DMS153 treated with DMSO at 0.1 percent for 48 hours (cell line): ENCODE measurements at regions not wholly inside any gene's neighbourhood (a gene's known extent, or its start where the extent isn't known, plus 50 kb on each side); places are given as distances from the start of the nearest gene placed in this dataset.
A peak's percentile ranks its signal among the peaks of the same experiment; 100 is the strongest.

Source experiments
- DNase-seq: peaks from one replicate; lab custom pipeline; 2025; ENCODE audit not compliant: unreplicated experiment; lab: John Stamatoyannopoulos, UW

DNA sequence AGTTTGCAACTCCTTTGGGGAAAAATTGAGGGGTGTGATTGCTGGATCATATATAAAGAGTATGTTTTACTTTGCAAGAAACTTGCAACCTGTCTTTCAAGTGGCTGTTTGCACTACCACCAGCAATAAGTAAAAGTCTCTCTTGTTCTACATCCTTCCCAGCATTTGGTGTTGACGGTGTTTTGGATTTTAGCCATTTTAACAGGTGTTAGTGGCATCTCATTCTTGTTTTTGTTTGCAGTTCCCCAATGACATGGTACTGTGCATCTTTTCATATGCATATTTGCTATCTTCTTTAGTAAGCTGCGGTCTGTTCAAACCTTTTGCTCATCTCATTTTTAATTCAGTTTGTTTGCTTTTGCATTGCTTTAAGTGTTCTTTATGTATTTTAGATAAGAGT is 535.5 kb downstream of the LRRIQ3 start:
- no peak for DNase-seq

DNA sequence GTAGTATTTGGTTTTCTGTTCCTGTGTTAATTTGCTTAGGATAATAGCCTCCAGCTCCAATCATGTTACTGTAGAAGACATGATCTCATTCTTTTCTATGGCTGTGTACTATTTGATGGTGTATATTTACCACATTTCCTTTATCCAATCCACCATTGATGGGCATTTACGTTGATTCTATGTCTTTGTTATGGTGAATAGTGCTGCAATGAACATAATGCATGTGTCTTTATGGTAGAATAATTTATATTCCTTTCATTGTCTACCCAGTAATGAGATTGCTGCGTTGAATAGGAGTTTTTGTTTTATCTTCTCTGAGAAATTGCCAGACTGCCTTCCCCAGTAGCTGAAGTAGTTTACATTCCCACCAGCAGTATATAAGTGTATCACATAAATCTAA is 538.8 kb downstream of the LRRIQ3 start:
- peak; percentile 89 for DNase-seq

DNA sequence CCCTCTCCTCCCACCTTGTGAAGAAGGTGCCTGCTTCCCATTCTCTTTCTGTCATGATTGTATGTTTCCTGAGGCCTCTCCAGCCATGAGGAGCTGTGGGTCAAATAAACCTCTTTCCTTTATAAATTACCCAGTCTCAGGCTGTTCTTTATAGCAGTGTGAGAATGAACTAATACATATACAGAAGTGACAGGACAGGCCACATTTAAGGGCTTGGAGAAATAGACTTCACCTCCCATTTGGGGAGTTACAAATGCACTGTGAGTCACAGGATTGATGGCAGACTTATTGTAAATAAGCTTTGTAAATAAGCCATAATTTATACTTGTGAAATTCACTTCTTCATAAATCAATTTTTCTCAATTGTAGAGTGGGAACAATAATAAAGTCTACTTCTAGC is 543.3 kb downstream of the LRRIQ3 start:
- no peak for DNase-seq

DNA sequence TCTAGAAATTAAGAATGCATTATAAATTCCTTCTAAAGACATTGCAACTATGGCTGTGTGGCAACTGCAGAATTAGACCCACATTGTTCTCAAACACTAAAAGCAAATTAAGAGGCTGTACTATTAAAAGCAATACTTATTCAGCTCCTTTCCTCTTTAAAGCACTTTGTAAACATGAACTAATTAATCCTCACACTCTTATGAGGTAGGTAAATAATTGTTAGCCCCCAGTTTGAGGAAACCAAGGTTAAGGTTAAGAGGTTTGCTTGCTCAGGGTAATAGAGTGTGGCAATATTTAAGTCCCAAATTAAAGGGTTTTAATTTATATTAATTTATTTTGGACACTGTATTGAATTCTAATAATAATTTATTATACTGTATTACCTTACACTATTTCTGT is 553.8 kb downstream of the LRRIQ3 start:
- DNase-seq, result no peak

DNA sequence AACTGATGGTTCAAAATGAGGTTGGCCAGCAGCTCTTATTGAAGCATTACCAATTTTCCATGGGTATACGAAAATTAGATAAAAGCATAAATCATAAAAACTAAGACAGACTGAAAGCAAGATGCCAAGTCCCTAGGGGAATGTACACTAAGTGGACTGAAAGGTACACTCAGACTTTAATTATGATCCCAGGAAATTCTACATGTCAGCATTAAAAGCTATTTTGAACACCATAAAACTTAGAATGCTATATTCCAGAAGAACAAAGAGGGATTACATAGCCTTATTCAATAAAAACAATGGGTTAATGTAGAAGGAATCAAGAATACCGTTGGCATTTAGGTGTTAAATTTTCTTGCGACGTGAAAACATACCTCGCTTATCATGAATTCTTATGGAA is 558.5 kb downstream of the LRRIQ3 start:
- no peak for DNase-seq

DNA sequence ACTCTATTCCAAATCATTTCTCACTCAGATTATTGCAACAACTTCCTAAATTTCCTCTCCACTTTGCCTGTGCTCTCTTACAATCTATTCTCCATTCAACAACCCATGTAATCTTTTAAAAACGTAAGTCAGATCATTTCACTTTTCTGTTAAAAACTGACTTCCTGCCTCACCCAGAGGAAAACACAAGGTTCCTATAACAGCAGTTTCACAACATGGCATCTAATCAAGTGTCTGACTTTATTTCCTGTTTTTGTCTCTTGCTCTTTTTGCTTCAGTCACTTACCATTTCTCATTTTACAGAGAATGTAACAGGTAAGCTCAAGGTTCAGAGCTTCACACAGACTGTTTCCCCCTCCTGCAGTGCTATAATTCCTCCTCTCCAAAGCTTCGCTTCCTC is 560.7 kb downstream of the LRRIQ3 start:
- no peak for DNase-seq

DNA sequence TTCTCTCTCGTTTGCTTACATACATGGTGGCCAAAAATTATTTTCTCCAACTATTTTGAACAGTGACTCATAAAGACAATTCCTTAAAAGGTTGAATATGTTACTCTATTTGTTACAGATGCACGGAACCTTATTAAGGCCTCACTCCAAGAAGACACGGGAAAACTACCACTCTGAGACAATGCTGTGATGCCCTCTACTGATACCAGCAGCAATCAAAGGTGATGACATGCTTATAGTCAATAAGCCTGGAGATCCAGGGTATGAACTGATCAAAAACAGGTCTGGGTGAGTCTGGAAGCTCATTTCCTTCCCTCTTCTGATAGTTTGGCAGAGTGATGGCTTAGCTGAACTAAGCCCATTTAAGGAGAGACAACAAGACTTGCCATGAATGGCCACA is 563.0 kb downstream of the LRRIQ3 start:
- no peak for DNase-seq

DNA sequence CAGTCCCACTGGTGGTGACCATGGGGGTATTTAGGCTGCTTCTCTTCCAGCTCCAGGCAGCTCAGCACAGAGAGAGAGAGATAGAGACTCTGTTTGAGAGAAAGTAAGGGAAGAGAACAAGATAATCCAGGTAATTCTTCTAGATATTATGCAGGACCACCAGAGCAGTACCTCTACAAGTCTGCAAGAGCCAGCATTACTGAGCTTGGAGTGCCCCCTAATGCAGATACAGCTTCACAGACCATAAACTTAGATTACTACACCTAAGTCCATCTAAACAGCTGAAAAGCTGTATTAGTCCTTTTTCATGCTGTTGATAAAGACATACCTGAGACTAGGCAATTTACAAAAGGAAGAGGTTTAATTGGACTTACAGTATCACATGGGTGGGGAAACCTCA is 570.3 kb downstream of the LRRIQ3 start:
- no peak for DNase-seq

DNA sequence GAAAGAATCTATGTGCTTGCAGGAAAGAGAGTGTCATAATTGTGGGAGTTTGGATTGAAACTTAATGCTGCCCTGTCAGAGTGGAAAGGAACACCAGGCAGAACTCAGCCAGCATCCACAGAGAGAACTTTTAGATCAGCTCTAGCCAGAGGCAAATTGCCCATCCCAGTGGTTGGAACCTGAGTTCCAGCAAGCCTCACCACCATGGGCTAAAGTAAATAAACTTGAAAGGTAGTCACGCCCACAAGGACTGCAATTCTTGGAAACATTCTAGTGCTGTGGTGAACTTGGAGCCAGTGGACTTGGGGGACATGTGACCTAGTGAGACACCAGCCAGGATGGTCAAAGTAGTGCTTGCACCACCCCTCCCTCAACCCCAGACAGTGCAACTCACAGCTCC is 571.6 kb downstream of the LRRIQ3 start:
- no peak for DNase-seq

DNA sequence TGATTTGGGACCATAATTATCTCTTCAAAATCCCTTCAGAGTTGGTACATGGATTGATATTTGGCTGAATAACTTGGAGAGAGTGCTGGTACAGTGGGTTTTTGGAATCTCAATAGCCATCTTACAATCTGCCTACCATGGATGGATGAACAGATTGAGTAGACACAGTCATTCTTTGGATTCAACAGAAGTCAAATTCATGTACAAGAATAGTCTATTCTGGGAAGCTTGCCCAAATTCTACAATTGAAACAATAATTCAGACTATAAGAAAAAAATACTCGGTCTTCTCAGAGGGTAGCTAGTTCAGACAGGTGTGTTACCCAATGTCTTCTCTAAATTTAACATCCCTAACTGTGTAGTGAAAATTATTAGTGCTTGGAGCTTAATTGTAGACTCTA is 574.0 kb downstream of the LRRIQ3 start:
- no peak for DNase-seq

DNA sequence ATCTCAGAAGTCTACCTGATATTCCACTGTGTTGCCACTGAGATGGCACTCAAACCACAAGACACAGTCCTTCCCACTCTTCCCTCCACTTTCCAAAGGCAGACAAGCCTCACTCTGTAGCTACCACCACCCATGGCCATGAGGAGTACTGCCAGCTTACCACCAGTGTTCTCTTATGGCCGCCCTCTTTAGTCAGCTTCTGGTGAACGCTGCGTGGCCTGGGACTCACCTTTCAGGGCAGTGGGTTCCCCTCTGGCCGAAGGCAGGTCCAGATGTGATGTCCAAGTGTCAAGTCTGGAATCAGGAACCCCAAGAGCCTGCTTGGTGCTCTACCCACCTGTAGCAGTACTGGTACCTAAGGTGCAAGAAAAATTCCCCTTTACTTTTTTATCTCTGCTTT is 580.8 kb downstream of the LRRIQ3 start:
- no peak for DNase-seq

DNA sequence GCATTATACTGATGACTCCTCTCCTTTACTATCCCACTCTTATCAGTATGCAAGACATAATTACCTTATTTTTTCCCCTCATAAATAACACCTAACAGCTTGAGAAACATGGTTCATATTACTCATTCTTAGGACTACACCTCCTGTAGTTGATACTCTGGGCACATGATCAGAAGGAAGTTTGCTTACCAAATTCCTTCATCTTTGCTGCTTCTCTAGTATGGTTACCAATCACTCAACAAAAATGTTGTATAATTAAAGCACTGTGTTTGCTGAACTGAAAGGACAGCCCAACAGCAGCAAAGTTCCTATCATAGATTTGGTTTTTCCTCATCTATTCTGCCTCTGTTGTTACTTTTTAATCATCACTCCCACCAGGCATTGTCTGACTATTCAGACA is 586.3 kb downstream of the LRRIQ3 start:
- no peak for DNase-seq

DNA sequence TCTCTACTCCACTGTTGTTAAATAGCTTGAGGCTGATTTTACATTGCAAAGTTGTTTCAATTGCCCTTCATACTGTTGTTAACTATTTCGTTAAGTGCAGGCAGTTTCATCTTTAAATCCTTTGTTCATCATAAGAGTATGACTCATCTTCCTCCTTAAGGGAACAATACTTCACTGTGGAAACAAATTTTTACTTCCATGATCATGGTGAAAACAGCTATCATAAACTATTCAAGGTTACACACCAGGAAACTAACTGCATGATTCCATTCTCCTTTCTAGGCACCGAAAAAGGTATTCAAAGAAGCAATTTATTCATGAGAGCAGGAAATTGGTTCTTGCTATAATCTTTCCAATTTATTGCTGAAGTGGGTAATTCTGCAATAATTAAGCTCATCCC is 593.2 kb downstream of the LRRIQ3 start:
- DNase-seq, result no peak

DNA sequence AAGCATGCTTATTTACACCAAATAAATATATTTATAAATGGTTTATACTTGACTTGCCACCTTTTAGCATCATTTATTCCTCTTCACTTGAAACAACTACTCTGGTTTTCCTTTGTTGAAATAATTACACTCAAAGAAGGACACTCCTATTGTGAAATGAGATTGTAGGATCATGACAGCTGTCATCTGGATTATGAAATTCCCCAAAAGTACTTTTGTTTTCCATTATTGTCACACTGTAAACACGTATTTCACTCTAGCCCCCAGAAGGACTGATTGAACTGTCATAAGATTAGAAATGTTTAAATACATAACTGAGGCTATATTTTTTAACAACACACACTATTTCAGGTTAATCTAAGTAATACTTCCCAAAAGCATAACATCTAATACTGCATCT is 593.8 kb downstream of the LRRIQ3 start:
- DNase-seq, result no peak

DNA sequence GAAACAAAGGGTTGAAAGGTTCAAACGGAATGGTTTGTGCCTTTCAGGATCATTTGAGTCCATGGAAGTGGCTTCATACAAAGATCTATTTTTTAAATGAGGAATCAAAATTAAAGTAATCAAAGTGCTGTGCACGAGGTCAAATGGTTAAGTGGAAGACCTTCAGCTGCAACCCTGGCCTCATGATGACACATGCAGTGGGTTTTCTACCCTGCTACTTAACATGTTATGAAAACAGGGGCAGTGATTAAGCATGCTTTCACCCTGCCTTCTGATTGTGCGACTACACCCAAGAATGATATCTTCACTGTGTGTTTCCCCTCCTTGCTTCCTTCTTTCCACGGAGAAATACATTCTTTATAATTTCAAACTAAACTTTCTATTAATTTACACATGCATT is 604.2 kb downstream of the LRRIQ3 start:
- DNase-seq, result peak; percentile 22

DNA sequence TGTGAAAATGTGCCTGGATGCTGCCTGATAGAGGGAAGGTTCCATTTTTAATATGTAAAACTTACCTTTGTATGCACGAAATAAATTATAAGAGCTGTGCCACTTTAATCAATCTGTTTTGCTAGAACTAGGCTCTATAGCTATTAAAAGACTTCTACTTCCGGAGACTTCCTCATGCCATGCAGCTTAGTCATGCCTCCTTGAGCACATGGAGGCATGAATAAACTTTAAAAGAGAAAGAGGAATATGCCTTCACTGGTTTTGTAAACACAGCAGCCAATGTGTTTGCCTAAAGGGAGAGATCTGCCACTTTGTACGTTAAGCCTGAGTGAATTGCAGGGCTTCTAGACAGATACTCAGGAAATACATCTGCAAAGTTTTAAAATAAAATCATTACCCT is 604.6 kb downstream of the LRRIQ3 start:
- peak; percentile 36 for DNase-seq

DNA sequence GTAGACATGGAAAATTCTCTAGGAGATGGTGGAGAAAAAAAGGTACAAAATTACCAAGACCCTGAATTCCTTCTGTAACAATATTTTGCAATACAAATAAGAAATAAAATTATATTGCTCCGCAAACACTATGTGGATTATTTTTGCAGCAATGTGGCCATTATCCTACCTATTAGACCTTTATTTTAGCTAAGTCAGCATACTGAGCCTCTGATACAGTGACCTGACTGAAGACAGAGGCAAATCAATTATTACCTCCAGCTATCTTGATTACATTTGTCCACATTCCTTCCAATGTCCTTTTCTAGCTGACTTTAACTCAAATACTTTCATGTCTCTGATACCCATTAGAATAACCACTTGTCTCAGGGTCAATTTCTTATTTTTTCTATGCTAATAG is 610.9 kb downstream of the LRRIQ3 start:
- no peak for DNase-seq

DNA sequence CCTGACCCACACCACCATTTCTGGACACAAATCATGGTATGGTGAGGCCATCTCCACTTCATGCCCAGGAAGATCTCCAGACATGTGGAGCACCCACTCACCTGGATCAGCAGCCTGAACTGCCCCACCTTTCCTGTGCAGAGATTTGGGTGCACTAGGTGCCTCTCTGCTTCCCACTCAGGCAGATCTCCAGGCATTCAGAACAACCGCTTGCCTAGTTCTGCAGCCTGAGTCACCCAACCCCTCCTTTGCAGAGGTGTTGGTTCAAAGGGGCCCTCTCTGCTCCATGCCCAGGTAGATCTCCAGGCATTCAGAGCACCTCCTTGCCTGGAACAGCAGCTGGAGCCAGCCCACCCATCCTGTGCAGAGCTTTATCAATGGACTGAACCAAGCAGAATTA is 620.8 kb downstream of the LRRIQ3 start:
- no peak for DNase-seq

DNA sequence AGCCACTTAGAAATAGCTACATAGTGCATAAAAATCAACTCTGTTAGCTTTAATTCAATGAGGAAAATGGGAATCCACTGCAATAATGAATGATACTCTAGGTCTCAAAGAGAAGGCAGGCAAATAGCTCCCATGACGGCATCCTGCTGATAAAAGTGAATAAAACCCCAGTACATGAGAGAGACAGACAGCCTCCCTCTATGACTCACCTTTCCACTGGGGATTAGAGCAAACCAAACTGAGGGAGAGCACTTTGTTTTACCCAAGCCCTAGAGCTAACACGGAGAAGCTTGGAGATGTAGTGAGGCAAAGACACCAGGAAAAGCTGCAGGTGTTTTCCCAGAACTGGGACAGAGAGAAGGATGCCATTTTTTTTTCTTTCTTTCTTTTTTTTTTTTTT is 621.9 kb downstream of the LRRIQ3 start:
- DNase-seq, result no peak

DNA sequence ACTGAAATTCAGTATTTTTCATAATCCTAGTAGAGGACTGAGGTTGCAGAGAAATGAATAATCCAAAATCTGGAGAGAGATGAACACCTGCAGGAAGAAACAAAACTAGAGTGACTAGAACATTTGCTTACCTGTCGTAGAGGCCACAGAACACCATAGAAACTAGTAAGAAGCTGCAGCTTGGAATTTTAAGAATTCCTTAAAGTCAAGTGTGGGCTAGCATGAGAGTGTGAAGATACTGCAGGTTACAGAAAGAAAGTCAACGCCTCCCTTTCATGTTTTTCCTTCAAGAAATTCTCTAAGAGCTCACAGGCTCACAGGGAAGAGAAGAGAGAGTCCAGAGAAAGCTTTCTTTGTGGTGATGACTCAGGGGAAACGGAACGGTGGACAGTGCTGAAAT is 633.7 kb downstream of the LRRIQ3 start:
- no peak for DNase-seq

DNA sequence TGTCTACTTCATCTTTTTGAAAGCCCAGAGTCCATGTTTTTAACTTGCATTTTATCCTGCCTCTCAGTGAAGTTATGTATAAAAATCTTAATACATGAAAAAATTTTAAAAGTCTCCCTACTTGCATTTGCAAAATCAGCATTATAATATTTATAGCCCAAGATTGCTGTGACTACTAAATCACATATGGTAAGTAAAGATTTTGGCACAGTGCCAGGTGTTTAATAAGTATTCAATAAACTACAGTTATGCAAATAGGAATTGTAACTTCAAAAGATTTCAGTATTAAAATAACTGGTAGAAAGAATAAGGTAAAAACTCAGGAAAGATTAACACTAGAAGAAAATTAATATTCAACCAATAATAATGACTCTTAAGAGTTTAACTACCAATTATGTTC is 641.7 kb downstream of the LRRIQ3 start:
- DNase-seq, result no peak

DNA sequence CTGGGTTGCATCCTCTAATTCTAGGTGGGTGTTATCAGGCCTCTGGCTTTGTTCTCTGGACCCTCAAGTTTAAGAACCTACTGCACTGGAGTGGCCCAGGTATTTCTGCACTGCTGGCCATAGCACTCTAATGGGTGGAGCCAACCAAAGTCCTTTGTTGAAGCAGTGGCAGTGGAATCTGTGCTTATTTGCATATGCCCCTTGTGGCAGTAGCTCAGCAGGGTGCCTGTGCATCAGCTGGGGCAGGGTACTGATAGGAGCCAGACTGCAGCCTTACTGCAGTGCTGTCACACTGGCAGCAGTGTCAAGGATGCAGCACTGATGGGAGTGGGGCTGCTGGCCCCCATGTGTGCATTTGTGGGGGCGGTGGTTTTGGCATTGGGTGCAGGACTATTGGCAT is 660.6 kb downstream of the LRRIQ3 start:
- no peak for DNase-seq

DNA sequence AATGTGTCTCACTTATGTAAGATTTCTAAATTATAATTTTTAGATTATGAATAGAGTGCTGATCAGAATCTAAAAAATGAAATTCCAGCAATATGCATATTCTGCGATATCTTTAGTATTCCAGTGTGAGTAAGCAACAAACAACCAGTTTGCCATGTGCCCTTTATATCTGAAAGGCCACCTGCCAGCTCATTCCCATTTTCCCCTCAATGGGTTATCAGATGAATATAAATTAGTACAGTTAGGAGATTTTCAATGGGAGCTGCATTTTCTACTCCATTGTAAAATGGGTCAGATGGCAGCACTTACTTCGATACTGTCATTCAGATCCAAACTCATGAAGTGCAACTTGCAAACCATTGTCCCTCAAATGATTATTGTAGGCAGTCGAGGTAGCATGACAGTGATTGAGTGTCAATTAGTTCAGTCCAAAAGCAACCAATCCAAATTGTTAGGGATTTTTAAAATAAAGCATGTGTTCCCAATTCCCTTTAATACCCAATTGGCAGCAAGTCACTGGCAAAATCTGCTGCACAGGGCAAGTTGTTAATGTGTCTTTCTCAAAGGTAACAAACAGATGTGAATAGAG is 680.3 kb downstream of the LRRIQ3 start:
- DNase-seq, result no peak

DNA sequence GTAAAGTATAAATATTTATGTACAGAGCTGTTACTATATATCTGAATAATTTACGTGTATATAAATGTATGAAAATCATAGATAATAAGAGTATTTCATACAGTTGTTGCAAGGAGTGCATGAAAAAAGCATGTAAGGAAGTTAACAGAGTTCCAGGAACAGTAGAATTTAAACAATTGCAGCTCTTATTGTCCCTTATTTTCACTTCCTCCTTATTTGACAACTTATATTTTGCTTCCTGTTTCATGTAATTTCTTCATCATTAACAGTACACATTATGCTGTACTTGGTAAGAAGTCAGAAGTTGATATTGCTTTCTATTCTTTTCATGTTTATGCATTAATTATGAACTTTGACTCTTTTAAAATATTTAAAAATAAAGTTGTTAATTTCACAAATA is 681.5 kb downstream of the LRRIQ3 start:
- no peak for DNase-seq
